ENCODE measurements at regions not wholly inside any gene's neighbourhood (a gene's known extent, or its start where the extent isn't known, plus 50 kb on each side); places are given as distances from the start of the nearest gene placed in this dataset.

GRCh38 chr9:31554941-31555340, 829.5 kb upstream of the ACO1 start:
- TF ChIP-seq CTCF (IDR thresholded peaks at IDR 0.05) = no peak
- no peak for TF ChIP-seq POLR2AphosphoS5 (IDR thresholded peaks at IDR 0.05)
- TF ChIP-seq POLR2A (IDR thresholded peaks at IDR 0.05) = no peak

Measured in prostate gland (tissue), 2 donors.